H9 (cell line): ENCODE measurements at regions not wholly inside any gene's neighbourhood (a gene's known extent, or its start where the extent isn't known, plus 50 kb on each side); places are given as distances from the start of the nearest gene placed in this dataset.

ENCODE experiments used
- DNase-seq: peaks from one replicate; pipeline ENCODE4 v3.0.0-alpha.2; 2017
- H2AFZ ChIP-seq: one replicate; pipeline ENCODE4 v1.6.1; 2013; ENCODE audit warnings: mild to moderate bottlenecking, low read length, control low read depth, moderate library complexity
- H2AK5ac ChIP-seq: 2 replicates; pipeline ENCODE4 v1.6.1; 2013; ENCODE audit warnings: low read length, control low read depth, mixed read lengths; ENCODE audit not compliant: insufficient read length
- H2BK120ac ChIP-seq: one replicate; pipeline ENCODE4 v1.6.1; 2013; ENCODE audit warnings: low read depth, mild to moderate bottlenecking, low read length, control low read depth, inconsistent platforms; ENCODE audit not compliant: poor library complexity, severe bottlenecking
- H2BK12ac ChIP-seq: 2 replicates; pipeline ENCODE4 v1.6.1; 2013; ENCODE audit warnings: low read length, control low read depth, mixed read lengths, low read depth; ENCODE audit not compliant: insufficient read length
- H2BK15ac ChIP-seq: 2 replicates; pipeline ENCODE4 v1.6.1; 2013; ENCODE audit warnings: low read depth, low read length, control low read depth
- H2BK20ac ChIP-seq: one replicate; pipeline ENCODE4 v1.6.1; 2013; ENCODE audit warnings: low read depth, mild to moderate bottlenecking, low read length, control low read depth, inconsistent platforms; ENCODE audit not compliant: poor library complexity, severe bottlenecking
- H2BK5ac ChIP-seq: 2 replicates; pipeline ENCODE4 v1.6.1; 2013; ENCODE audit warnings: low read length, control low read depth, mixed read lengths; ENCODE audit not compliant: insufficient read length
- H3K14ac ChIP-seq: 2 replicates; pipeline ENCODE4 v1.6.1; 2013; ENCODE audit warnings: low read length, control low read depth; ENCODE audit not compliant: insufficient read depth
- H3K18ac ChIP-seq: 2 replicates; pipeline ENCODE4 v1.6.1; 2013; ENCODE audit warnings: low read depth, mild to moderate bottlenecking, mixed read lengths, low read length, control low read depth; ENCODE audit not compliant: insufficient read length
- H3K23ac ChIP-seq: 2 replicates; pipeline ENCODE4 v1.6.1; 2013; ENCODE audit warnings: low read length, control low read depth, mixed read lengths, low read depth; ENCODE audit not compliant: insufficient read length
- H3K23me2 ChIP-seq: 2 replicates; pipeline ENCODE4 v1.6.1; 2013; ENCODE audit warnings: low read depth, mild to moderate bottlenecking, mixed read lengths, low read length, control low read depth; ENCODE audit not compliant: insufficient read length, poor library complexity, severe bottlenecking
- H3K27ac ChIP-seq: 2 replicates; pipeline ENCODE4 v1.5.1; 2013; ENCODE audit warnings: low read length, control low read depth, mixed read lengths, low read depth; ENCODE audit not compliant: insufficient read length
- H3K27me3 ChIP-seq: 2 replicates; pipeline ENCODE4 v1.6.1; 2013; ENCODE audit warnings: low read length, control low read depth, inconsistent platforms; ENCODE audit not compliant: insufficient read depth
- H3K4ac ChIP-seq: 2 replicates; pipeline ENCODE4 v1.6.1; 2013; ENCODE audit warnings: low read depth, mild to moderate bottlenecking, control low read depth, inconsistent platforms, low read length, moderate library complexity
- H3K4me1 ChIP-seq: 2 replicates; pipeline ENCODE4 v1.6.1; 2013; ENCODE audit warnings: low read length, control low read depth, inconsistent platforms; ENCODE audit not compliant: insufficient read depth
- H3K4me2 ChIP-seq: 2 replicates; pipeline ENCODE4 v1.6.1; 2013; ENCODE audit warnings: low read length, control low read depth, mixed read lengths; ENCODE audit not compliant: insufficient read length, insufficient read depth
- H3K56ac ChIP-seq: 2 replicates; pipeline ENCODE4 v1.6.1; 2013; ENCODE audit warnings: low read depth, mild to moderate bottlenecking, mixed read lengths, low read length, control low read depth; ENCODE audit not compliant: insufficient read length
- H3K79me1 ChIP-seq: 2 replicates; pipeline ENCODE4 v1.6.1; 2013; ENCODE audit warnings: low read depth, mild to moderate bottlenecking, moderate library complexity, low read length, control low read depth, inconsistent platforms; ENCODE audit not compliant: insufficient read depth, poor library complexity, severe bottlenecking
- H3K79me2 ChIP-seq: 2 replicates; pipeline ENCODE4 v1.6.1; 2013; ENCODE audit warnings: low read length, control low read depth, inconsistent platforms; ENCODE audit not compliant: insufficient read depth
- H3K9ac ChIP-seq: 2 replicates; pipeline ENCODE4 v1.6.1; 2013; ENCODE audit warnings: low read length, control low read depth, mixed read lengths; ENCODE audit not compliant: insufficient read length; ENCODE audit errors: extremely low read depth
- H3K9me3 ChIP-seq: one replicate; pipeline ENCODE4 v1.6.1; 2013; ENCODE audit warnings: low read depth, low read length, inconsistent platforms; ENCODE audit not compliant: control insufficient read depth
- H3T11ph ChIP-seq: one replicate; pipeline ENCODE4 v1.6.1; 2013; ENCODE audit warnings: mild to moderate bottlenecking, low read length, control low read depth, inconsistent platforms
- H4K20me1 ChIP-seq: one replicate; pipeline ENCODE4 v1.6.1; 2013; ENCODE audit not compliant: control insufficient read depth, insufficient read length, insufficient read depth
- H4K5ac ChIP-seq: 2 replicates; pipeline ENCODE4 v1.6.1; 2013; ENCODE audit warnings: low read depth, mild to moderate bottlenecking, mixed read lengths, low read length, control low read depth; ENCODE audit not compliant: insufficient read length
- H4K8ac ChIP-seq: replicated peaks from 2 replicates; pipeline ENCODE4 v1.6.1; 2013; ENCODE audit warnings: low read length, control low read depth, mixed read lengths, low read depth; ENCODE audit not compliant: insufficient read length
- H4K91ac ChIP-seq: 2 replicates; pipeline ENCODE4 v1.6.1; 2013; ENCODE audit warnings: low read depth, mild to moderate bottlenecking, moderate library complexity, mixed read lengths, low read length, control low read depth; ENCODE audit not compliant: insufficient read length
- H3K27ac Mint-ChIP-seq, 3 experiments: 2 replicates in 2 of 3; 3 replicates in 1 of 3; pipeline ENCODE4 v1.8.0; 2020 to 2021; ENCODE audit warnings: mixed read lengths in 3 of 3, mild to moderate bottlenecking in 1 of 3, moderate library complexity in 1 of 3
- H3K27me3 Mint-ChIP-seq: 2 replicates; pipeline ENCODE4 v1.8.0; 2021; ENCODE audit warnings: low read depth, mild to moderate bottlenecking, moderate library complexity, mixed read lengths
- H3K36me3 Mint-ChIP-seq, 3 experiments: 2 replicates in 2 of 3; 3 replicates in 1 of 3; pipeline ENCODE4 v1.8.0; 2020 to 2021; ENCODE audit warnings: low read depth in 3 of 3, mixed read lengths in 3 of 3; ENCODE audit not compliant: insufficient read depth in 1 of 3
- H3K4me1 Mint-ChIP-seq, 2 experiments: 2 replicates each; pipeline ENCODE4 v1.8.0; 2020; ENCODE audit warnings: mixed read lengths in 2 of 2
- H3K4me3 Mint-ChIP-seq, 2 experiments: 2 replicates in 1 of 2; 3 replicates in 1 of 2; pipeline ENCODE4 v1.8.0; 2020 to 2021; ENCODE audit warnings: mild to moderate bottlenecking in 2 of 2, mixed read lengths in 2 of 2, moderate library complexity in 1 of 2
- H3K9me3 Mint-ChIP-seq, 2 experiments: 2 replicates in 1 of 2; 3 replicates in 1 of 2; pipeline ENCODE4 v1.8.0; 2020; ENCODE audit warnings: mild to moderate bottlenecking in 2 of 2, mixed read lengths in 2 of 2, moderate library complexity in 1 of 2
- CTCF ChIP-seq: fragments of 200-600 bp; sonication (generic); conservative IDR thresholded peaks from 3 replicates; pipeline ENCODE4 v1.8.0; 2021; ENCODE audit warnings: antibody characterized with exemption, mild to moderate bottlenecking
- WGBS: extraction: QIAGEN DNeasy Blood & Tissue Kit; methylation state at CpG from one replicate; pipeline ENCODE4 v1.1.7; 2013; ENCODE audit warnings: missing lambda C conversion rate, low lambda C conversion rate, mixed read lengths; ENCODE audit not compliant: insufficient read length; ENCODE audit errors: extremely low coverage; 5-methylcytosine and 5-hydroxymethylcytosine counted together

DNA sequence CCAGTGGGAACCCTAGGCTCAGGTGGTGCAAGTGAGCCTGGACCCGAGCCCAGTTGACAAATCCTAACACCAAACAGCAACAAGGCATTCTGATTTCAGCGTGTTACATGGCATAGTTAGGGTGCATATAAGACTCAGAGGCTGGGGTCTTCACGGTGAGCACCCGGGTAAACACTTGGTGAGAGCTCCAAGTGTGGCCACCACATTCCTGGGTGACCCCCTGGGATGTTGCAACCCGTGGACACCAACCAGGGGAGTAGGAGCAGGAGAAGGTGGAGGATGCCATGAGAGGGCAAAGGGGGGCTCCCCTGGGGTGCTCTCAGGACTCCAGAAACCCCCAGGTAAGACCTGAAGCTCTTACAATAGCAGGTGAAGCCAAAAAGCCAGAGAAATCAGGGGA, 69.9 kb upstream of the CDH5 start:
- H3K23ac ChIP-seq, result no peak overlapping the region
- no peak overlapping the region for H3K4ac ChIP-seq
- H4K20me1 ChIP-seq, result peaks cover 3% of the 10 kb centered on the region
- H4K8ac ChIP-seq, result no peak overlapping the region
- H4K91ac ChIP-seq, result no peak overlapping the region
- H2BK120ac ChIP-seq, result no peak overlapping the region
- no peak overlapping the region for H3K4me2 ChIP-seq
- no peak overlapping the region for H2BK5ac ChIP-seq
- Mint-ChIP-seq H3K4me1 (no peaks in the 10 kb centered on the region), H3K27me3 (peaks cover 15% of the 10 kb centered on the region), H3K36me3 (no peaks in the 10 kb centered on the region; a peak in 1 of 7 replicates), H3K9me3 (no peaks in the 10 kb centered on the region), H3K27ac (no peak overlapping the region), H3K4me3 (no peak overlapping the region)
- H3K9ac ChIP-seq, result no peak overlapping the region
- no peak overlapping the region for H3K27ac ChIP-seq
- no peak overlapping the region for H3K14ac ChIP-seq
- no peak overlapping the region for H2AK5ac ChIP-seq
- no peak overlapping the region for H2BK20ac ChIP-seq
- H2BK15ac ChIP-seq, result no peak overlapping the region
- peak; percentile 9 for DNase-seq
- H3K27me3 ChIP-seq, result no peaks in the 10 kb centered on the region
- no peak overlapping the region for H2AFZ ChIP-seq
- H3K9me3 ChIP-seq, result no peaks in the 10 kb centered on the region
- no peaks in the 10 kb centered on the region for H3K79me2 ChIP-seq
- no peak overlapping the region for H2BK12ac ChIP-seq
- no CpG with 5 or more reads among the region's 5 CpGs for WGBS
- no peak overlapping the region for H3K18ac ChIP-seq
- H3K23me2 ChIP-seq, result no peaks in the 10 kb centered on the region
- H3K79me1 ChIP-seq, result no peaks in the 10 kb centered on the region
- no peaks in the 10 kb centered on the region for H3K4me1 ChIP-seq
- no peak for TF ChIP-seq CTCF
- no peak overlapping the region for H3T11ph ChIP-seq
- no peak overlapping the region for H3K56ac ChIP-seq
- no peak overlapping the region for H4K5ac ChIP-seq
